ENCODE measurements at regions not wholly inside any gene's neighbourhood (a gene's known extent, or its start where the extent isn't known, plus 50 kb on each side); places are given as distances from the start of the nearest gene placed in this dataset.

DNA sequence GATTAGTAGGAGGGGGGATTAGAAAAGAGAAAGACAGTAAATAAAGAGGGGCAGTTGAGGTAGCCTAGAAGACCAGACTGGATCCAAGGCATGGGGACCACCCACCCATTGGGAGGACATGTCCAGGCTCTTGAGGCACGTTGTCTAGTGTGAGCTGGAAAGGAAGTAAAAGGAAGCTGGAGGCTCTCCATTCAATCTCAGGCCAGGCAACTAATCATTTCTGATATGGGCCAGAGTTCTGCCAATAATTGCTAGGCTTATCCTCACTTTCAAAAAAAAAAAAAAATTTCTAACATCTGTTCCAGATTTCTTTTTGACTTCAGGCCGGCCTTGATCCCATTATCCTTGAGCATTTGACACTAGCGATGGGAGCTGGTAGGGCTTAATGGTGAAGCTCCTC is 476.1 kb downstream of the SOX6 start:
- DNase-seq (ENCODE audit: low read depth): no peak

DNA sequence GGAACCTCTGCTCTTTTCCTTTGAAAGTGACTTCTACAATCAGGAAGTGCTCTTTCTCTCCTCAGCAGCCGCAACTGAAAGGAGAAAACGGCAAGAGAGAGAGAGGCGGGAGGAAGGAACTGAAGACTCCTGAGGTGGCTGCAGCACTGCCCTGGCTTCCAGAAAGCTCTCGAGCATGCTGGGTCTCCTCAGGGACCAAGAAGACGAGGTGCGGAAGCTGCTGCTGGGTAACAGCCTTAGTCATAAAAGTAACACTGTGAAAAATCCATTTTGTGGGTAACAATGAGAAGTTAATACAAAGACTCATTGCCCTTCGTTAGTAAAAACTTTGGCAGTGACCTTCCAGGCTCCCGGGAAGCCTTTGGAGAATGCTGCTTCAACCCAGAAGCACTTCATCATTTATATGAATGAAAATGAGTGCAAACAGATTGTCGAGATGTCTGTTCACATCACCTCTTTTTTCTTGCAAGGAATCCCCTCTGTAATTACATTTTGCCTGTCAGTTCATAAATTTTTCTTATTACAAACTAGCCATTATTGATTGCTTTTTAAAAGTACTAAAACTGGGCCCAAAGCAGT is 473.4 kb downstream of the SOX6 start:
- no peak for DNase-seq (ENCODE audit: low read depth)

DNA sequence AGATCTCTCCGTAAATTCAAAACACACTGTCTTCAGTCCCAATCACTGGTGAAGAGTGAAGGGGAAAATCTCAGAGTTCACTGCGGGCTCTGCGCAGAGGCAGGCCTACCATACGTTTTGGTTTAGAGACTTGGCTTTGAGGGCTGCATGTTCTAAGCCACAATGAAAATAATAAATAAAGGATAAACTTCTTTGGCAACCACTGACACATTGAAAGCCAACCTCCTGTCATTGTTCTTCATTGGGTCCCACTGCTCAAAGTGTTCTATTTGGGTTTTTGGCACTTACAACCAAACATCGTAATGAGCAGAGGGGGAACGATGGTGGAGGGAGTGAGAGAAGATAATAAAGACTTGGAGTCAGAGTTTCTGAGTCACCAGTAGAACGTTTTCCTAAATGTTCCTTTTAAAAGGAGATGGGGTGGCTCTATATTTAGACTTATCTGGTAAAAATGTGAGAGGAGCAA is 472.9 kb downstream of the SOX6 start:
- no peak for DNase-seq (ENCODE audit: low read depth)

DNA sequence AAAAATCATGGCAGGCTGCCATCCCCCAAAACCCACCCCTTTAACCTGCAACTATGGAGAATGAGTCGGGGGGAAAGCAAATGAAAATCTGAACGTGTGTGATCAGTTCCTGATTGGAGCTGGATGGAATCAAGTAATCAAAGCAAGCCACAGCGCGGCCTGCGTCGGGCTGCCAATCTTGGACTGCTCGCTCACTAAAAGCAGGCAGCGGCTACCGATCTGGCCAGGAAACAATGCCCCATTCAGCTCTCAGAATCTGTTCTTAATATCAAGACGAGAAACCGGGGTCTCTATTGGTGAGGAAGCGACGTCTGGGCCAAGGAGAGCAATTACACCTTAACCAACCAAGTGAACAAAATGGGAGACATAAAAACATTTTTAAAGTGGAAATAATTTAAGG is 472.2 kb downstream of the SOX6 start:
- no peak for DNase-seq (ENCODE audit: low read depth)

DNA sequence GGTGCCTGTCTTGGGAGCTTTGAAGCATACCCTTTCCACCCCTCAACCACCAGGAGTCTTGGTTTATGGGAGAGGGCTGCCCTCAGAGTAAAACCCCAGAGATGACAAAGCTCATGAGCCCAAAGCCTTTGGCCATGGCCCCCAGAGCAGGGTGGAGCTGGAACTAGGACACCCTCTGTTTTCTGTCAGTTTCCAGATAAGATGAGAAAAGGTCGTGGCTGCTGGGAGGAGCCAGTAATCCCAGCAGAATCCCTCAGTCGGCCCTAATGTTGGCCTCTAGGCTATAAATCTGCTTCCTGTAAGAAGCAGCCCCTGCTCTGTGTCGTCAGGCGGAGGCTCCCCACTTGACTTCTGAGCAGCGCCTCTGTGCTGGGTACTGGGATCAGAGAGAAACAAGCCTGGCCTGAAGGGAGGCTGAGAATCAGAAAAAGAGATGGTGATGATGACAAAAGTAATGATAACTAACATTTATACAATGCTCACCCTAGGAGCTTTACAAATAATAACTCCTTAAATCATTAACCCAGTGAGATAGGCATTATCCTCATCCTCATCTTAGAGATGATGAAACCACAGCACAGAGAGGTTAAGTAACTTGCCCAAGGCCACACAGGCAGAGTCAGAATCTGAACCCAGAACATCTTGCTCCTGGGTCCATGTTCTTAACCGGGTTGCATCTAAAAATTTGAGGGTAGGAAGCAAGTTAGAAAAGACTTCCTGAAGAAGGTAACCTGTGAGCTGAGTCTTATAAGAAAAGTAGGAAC is 471.4 kb downstream of the SOX6 start:
- DNase-seq (ENCODE audit: low read depth): no peak

DNA sequence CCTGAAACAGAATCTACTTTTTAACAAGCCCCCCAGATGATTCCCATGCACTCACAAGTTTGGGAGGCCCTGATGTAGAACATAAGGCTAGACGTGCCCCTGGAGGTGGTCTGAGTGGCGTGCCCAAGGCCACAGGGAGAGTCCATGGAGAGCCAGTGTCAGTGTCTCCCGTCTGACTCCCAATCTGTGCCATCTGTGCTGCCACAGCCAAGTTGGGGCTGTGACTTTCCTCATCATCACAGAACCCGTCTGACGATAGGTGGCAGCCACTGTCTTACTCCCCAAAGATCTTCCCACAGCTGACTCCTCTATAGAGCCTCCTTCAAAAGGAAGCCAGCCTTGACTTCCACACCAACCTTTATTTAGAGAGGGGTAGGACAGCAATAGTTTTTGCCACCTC is 470.5 kb downstream of the SOX6 start:
- DNase-seq (ENCODE audit: low read depth): no peak

DNA sequence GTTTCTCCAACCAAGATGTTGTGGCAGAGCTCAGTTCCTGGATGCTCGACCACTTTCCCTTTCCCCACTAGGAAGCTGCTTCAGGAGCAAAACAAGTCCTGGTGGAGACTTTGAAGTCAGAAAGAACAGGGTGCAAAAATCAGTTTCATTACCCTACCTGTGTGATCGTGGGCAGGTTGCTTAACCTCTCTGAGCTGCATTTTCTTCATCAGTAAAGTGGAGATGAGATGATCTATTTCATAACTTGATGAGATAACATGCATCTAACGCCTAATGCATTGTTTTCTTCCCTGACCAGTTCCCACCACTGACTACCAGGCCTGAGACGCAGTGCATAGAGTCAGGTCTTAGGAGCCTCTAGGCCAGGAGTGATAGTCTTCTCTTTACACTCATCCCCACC is 470.0 kb downstream of the SOX6 start:
- DNase-seq (ENCODE audit: low read depth): no peak

DNA sequence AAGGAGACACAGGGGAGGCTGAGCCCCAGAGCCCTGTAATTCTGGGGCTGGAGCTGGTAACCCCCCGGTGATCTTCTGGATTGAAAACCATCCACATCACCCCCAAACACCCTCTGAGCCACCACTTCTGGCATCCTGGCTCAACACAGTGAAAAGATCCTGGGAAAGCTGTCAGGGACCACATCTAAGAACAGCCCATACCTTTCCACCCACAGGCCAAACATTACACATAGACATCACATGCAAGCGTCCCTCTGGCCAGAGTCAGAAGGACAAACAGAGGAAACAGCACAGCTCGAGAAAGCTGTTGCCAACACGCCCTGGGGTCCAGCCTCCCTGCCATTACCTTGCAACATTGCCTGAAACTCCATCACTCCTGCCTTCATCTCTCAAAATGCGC is 469.5 kb downstream of the SOX6 start:
- DNase-seq (ENCODE audit: low read depth): no peak

DNA sequence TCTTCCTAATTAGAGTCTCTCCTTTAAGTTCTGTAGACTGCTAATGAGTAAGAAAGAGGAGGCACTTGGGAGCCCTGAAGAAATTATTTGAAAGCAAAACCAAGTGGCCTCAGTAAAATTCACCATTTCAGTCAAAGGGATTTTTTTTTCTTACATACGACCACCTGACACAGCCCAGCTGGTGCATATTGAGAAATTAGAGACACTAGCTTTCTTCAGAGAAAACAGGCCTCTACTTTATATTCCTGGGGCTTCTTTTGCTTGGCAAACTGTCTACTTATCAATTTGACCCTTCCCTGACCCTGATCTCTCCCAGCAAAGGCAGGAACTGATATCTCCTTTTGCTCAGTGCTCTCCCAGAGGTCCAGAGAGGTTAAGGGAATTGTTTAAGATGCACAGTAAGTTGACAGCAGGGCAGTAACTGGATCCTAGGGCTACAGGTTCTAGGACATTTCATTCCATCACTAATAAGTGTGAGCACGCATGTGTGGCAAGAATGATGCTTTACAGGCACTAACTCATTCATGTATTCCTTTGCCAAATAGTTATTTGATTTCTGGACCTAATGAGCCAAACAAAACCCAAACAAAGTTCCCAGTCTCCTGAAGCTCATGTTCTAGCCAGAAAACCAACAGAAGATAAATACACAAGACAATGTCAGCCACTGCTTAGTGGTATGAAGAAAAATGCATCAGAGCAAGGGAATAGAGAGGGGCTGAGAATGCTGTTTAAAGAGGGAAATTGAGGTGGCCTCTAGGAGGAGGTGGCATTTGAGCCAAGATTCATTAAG is 467.6 kb downstream of the SOX6 start:
- DNase-seq (ENCODE audit: low read depth): no peak

DNA sequence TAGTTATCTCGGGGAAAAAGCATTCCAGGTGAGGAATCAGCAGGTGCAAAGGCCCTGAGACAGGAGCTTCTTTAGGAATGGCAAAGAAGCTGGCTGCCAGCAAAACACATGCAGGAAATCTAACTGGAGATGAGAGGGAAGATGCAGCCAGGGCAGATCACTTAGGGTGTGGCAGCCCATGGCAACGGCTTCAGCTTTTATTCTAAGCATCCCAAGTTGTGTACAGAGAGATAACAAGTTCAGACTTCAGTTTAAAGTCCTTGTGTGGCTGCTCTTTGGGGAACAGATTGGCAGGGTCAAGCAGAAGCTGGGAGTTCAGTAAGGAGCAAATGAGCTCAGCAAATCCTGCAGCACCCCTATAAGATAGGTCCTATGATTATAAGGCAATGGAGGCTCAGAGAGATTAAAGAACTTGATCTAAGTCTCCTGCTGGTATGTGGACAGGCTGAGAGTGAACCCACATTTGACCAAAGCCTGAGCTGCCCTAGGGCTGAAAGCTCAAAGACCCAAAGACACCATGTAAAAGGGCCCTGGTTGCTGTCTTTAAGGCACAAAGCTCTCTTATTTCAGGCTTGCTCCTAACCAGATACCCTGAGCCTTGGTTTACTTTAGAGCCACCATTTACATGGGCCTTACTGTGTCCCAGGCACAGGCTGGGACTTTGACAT is 466.8 kb downstream of the SOX6 start:
- no peak for DNase-seq (ENCODE audit: low read depth)

DNA sequence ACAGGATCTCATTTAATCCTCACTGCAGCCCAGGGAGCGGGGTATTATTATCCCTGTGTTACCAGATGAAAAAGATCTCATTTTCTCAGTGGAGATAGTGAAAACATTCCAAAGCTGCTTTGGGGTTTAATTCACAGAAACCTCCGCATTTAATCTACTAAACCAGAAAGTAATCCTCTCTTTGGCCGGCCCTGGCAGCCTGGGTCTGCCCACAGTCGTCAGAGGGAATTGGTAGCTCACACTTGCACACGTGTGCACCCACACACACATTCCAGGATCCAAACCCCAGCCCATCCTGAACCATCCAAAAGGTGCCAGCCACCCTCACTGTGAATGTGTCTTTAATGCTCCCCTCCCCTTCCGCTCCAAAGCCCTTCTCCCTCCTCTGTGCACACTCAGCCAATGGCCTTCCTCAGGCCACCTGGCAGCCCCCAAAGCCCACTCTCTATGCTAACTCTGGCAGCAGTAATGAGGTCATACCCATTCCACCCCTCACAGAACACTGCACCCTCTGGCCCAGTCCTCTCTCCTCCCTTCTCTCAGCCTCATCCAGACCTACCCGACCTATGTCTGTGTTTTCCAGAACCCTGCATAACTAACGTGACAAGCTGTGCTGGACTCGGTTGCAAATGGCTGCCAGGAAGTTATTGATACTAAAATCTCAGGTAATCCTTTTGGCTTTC is 466.2 kb downstream of the SOX6 start:
- DNase-seq (ENCODE audit: low read depth): no peak

DNA sequence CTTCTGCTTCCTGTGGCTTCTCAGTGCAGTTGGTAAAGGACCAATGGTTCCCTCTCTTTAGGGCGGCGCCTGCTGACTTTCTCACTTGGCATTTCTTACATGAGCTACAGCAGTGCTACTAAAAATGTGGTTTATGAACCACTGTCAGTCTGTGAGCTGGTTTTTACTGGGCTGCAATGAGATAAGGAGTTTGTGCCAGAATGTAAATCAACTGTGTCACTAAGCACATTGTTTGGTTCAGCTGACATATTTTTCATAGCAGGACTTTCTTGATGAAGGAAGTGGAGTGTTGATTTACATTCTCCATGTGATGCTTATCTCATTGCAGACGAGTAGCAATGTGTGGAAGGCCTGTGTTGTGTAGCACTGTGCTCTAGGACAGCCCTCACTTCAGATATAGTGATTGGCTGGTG is 463.3 kb downstream of the SOX6 start:
- DNase-seq (ENCODE audit: low read depth): no peak

DNA sequence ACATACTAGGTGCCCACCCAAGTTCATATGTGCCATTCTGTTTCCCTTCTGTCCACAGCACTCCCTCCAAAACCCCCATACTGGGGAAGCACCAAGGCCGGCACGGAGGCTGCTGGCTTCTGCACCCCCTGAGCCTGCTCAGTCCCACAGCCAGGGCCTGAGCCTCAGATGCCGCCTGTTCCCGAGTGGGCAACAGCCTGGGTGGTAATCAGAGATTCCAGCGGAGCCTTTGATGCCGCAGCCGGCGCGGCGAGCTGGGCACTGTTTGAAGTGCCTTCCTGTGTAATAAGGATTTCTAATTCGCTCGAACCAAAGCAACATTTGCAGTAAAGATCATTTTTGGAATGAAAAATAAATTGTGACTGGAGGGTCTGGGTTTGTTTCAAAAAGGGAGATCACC is 460.3 kb downstream of the SOX6 start:
- no peak for DNase-seq (ENCODE audit: low read depth)

DNA sequence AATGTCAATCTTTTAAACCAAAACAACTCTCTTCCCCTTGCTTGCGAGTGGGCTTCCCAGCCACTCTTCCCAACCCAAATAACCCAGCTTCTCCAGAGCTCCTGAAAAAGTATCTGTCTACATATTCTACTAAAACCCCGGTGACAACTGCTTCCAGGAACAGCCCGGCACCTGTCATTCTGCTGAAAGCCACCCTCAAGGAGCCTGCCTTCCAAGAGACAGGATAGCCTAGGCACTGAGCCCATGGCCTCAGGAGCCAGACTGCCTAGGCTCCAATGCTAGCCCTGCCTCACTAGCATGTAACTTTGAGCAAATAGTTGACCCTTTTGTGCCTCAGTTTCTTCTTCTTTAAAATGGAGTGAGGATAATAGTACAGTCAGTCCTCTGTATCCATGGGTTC is 459.8 kb downstream of the SOX6 start:
- no peak for DNase-seq (ENCODE audit: low read depth)

DNA sequence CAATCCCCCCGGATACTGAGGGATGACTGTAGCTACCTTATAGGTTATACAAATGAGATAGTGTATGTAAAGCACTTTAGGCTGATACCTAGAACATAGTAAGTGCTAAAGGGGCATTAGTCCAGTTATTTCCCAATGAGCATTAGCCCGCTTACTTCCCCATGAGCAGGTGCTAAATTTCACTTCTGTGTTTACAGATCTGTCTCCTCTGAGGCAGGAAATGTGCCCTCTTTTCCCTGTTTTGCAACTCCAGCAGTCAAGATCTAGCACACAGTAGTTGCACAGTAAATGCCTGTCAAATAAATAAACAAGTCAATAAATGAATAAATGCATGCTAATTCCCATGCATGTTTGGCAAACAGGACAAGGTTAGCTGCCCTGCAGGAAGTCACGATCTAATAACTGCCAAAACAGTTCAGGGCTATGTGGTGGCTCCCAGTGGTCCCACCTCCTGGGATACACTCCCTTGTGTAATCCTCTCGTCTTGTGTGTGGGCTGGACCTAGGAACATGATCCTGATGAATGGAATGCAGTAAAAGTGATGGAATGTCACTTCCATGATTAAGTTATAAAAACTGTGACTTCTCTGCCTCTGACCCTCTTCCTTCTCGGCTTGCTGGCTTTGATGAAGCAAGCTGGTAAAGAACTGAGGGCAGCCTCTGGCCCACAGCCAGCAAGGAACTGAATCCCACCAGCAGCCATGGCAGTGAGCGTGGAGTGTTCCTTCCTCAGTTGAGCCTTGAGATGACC is 459.0 kb downstream of the SOX6 start:
- no peak for DNase-seq (ENCODE audit: low read depth)

DNA sequence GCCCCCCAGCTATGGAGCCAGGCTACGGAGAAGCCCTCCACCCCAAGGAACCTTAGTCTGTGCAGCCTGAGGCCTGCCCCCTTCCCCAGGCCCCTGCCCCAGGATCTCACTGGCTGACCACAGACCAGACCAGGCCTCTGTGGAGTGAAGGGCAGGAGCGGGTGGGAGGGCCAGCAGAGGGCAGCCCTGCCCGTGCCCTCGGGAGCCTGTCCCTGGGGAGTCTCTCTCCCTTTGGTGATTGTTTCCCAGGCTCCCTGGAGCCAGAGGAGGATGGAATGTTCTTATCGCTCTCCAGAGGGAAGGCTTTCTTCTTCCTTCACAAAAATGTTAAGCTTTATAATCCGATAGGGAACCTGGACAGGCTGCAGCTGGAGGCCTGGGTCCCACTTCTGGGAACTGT is 455.3 kb downstream of the SOX6 start:
- DNase-seq (ENCODE audit: low read depth): no peak

DNA sequence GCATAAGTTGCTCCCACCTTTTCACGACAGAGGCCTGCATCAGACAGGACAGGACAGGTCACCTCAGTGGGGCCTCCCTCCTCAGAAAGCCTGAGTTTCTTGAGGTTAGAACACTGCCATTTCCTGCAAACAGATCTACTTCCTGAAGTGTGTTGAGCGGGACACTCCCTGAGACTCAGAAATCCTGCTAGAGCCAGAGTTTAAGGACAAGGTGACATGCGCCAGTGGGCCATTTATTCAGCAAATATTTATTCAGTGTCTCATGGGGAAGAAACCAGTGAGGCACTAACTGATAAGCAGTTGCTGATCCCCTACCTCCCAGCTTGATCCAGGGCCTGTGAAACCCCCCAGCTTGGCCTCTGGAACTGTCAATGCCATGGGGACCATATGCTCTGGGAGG is 454.6 kb downstream of the SOX6 start:
- no peak for DNase-seq (ENCODE audit: low read depth)

DNA sequence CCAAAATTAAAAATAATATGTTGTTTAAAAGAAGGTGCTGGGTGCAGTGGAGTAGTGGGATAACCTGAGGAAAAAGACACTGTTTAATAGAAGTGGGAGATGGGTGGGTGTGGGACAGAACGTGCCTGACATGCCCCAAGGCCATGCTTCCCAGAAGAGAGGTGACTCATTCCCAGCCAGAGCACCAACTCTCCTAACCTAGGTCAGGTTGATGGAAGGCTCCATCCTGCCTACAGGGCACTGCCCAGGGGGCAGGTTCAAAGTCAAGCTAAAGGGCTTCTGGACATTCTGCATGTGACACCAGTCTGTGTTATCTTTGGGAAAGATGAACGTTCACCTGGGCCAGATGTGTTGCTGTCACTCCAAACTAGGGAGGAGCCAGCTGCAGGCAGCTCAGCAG is 453.1 kb downstream of the SOX6 start:
- DNase-seq (ENCODE audit: low read depth): no peak

DNA sequence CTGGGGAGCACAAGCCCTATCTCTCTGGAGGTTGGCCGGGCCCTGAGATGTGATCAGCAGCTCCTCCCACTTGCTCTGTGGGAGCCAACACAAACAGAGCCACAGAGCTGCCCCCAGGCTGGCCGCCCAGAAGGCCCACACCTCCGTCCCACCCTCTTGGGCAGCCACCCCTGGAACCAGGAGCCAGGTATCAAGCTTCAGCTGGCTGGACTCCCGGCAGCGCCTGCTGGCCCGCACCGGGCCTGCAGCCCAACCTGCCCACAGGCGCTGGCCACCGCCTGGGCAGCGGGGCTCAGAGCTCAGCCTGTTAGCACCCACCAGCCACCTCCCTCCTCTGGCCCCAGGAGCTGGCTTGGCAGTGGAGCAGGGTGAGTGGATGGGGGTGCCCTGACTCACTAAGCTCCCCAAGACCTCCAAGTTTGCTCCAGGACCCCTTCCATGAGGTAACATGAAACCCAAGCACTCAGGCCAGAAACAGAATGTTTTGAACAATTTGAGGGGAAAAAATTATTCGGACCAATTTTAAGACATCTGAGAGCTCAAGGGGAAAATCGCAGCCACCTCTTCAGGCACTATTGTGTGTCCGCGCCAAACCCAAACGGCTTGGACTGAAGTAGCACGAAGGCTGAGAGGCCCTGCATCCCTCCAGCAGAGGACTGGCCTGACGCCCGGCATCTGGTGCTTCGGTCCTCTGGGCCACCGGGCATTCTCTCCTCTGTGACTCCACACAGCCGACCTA is 450.8 kb downstream of the SOX6 start:
- DNase-seq (ENCODE audit: low read depth): no peak

DNA sequence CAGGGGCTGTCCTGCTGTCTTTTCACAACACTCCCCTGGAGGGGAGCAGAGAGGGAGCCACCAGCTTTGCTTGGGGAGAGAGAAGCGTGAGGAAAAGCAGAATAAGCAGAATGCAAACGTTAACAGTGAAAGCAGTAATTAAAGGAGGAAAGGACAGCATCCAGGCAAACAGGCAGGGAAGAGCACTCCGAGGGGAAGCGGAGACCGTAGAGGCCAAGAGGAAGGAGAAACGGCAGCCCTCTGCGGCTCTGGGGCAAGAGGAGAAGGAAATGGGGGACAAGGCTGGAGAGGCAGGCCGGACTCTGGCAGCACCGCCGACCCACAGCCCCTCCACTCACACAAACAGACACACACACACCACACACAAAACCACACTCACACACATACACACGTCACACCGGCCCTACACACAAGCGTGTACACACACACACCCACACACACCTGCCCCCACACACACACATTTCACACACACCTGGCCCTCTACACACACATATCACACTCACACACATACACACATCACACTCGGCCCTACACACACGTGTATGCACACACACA is 449.8 kb downstream of the SOX6 start:
- DNase-seq (ENCODE audit: low read depth): no peak
